NT2/D1 (cell line): ENCODE measurements at regions not wholly inside any gene's neighbourhood (a gene's known extent, or its start where the extent isn't known, plus 50 kb on each side); places are given as distances from the start of the nearest gene placed in this dataset.

ENCODE experiments used
- YY1 ChIP-seq: IDR thresholded peaks from 2 replicates; pipeline ENCODE4 v1.6.1; 2011; ENCODE audit not compliant: insufficient read length, insufficient read depth
- ZNF274 ChIP-seq: IDR thresholded peaks from 2 replicates; pipeline ENCODE4 v1.6.1; 2011; ENCODE audit warnings: mild to moderate bottlenecking, low read depth, low read length

DNA sequence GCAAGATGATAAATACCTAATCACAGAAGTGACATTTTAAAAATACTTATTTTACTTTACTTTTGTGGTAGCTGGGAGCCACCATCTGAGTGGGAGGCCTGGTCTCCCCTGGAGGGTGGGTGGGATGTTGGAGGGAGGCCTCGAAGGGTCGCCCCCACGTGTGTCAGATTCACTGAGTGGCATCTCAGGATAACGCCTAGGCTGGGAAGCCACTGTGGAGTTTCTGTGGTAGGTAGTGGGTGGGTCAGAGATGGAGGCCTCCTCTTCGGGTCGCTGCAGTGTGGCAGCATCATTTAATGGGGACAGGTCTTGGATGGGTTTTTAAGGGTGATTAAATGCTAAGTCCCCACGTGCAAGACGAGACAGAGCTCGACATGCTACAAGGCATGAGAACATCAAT, 1154.8 kb upstream of the CDH18 start:
- no peak for TF ChIP-seq YY1
- TF ChIP-seq ZNF274 = no peak
